ENCODE measurements at regions not wholly inside any gene's neighbourhood (a gene's known extent, or its start where the extent isn't known, plus 50 kb on each side); places are given as distances from the start of the nearest gene placed in this dataset.

GRCh38 chr1:14522926-14523241, 75.6 kb upstream of the KAZN start:
- no peaks in the 10 kb centered on the region for H3K27me3 ChIP-seq
- ATAC-seq: peak; percentile 22
- H3K4me1 ChIP-seq: no peaks in the 10 kb centered on the region
- H3K27ac ChIP-seq: peak overlapping the region; percentile 55
- intact Hi-C loops (cut with DNase I): no loop called here
- DNase-seq: no peak
- no peaks in the 10 kb centered on the region for H3K36me3 ChIP-seq
- no peak for TF ChIP-seq CTCF (IDR thresholded peaks at IDR 0.05)
- H3K9me3 ChIP-seq: no peaks in the 10 kb centered on the region
- H3K4me3 ChIP-seq: no peak overlapping the region

GRCh38 chr1:14524826-14525636, 73.5 kb upstream of the KAZN start:
- no peak for TF ChIP-seq CTCF (IDR thresholded peaks at IDR 0.05)
- intact Hi-C loops (cut with DNase I): no loop called here
- Histone ChIP-seq H3K36me3 (no peaks in the 10 kb centered on the region), H3K9me3 (no peaks in the 10 kb centered on the region), H3K27ac (no peak overlapping the region), H3K27me3 (no peaks in the 10 kb centered on the region), H3K4me3 (no peak overlapping the region), H3K4me1 (no peaks in the 10 kb centered on the region)
- DNase-seq (no peak), ATAC-seq (no peak)

DNA sequence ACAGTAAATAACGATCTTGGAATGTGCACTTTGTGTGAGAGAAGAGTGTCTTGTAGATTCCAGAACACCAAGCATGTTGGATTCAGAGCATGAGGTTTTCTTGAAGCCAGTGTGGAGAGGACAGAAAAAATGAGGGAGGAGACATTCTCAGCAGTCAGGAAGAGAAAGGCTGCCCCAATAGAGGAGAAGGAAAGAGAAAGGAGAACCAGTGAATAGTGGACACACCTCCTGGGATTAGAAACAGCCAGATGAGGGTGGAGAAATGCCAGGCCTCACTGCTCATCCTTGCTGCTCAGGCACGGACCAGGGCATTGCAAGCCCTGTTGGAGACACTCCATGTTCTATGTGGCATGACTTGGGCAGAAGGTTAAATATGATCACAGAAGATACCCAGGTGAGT, 69.0 kb upstream of the KAZN start:
- intact Hi-C loops (cut with DNase I): no loop called here

GRCh38 chr1:14531519-14531918, 67.0 kb upstream of the KAZN start:
- Histone ChIP-seq H3K4me3 (no peak overlapping the region), H3K36me3 (no peaks in the 10 kb centered on the region), H3K27ac (no peak overlapping the region), H3K4me1 (no peaks in the 10 kb centered on the region), H3K27me3 (no peaks in the 10 kb centered on the region), H3K9me3 (no peaks in the 10 kb centered on the region)
- ATAC-seq (no peak), DNase-seq (no peak)
- intact Hi-C loops (cut with DNase I): no loop called here
- no peak for TF ChIP-seq CTCF (IDR thresholded peaks at IDR 0.05)

More for the DNA sequence above, 69.0 kb upstream of the KAZN start:
- Histone ChIP-seq H3K9me3 (no peaks in the 10 kb centered on the region), H3K4me1 (no peaks in the 10 kb centered on the region), H3K27me3 (no peaks in the 10 kb centered on the region), H3K27ac (no peak overlapping the region), H3K4me3 (no peak overlapping the region), H3K36me3 (no peaks in the 10 kb centered on the region)
- ATAC-seq (no peak), DNase-seq (no peak)
- no peak for TF ChIP-seq CTCF (IDR thresholded peaks at IDR 0.05)

- Histone ChIP-seq H3K27ac (no peak overlapping the region), H3K4me3 (no peak overlapping the region), H3K36me3 (no peaks in the 10 kb centered on the region), H3K4me1 (no peaks in the 10 kb centered on the region), H3K9me3 (no peaks in the 10 kb centered on the region), H3K27me3 (no peaks in the 10 kb centered on the region)
- ATAC-seq (no peak), DNase-seq (no peak)
- intact Hi-C loops (cut with DNase I): no loop called here
- no peak for TF ChIP-seq CTCF (IDR thresholded peaks at IDR 0.05)
These were observed 62.7 kb upstream of the KAZN start for GRCh38 chr1:14535619-14536355.

Measured in upper lobe of right lung (tissue), 1 donor.